ENCODE measurements at regions not wholly inside any gene's neighbourhood (a gene's known extent, or its start where the extent isn't known, plus 50 kb on each side); places are given as distances from the start of the nearest gene placed in this dataset.

GRCh38 chr4:103842637-103843239, 123.0 kb upstream of the TACR3 start:
- TF ChIP-seq CTCF (IDR thresholded peaks at IDR 0.05), result no peak
- no peak for TF ChIP-seq POLR2A (IDR thresholded peaks at IDR 0.05)
